ENCODE measurements at regions not wholly inside any gene's neighbourhood (a gene's known extent, or its start where the extent isn't known, plus 50 kb on each side); places are given as distances from the start of the nearest gene placed in this dataset.
"Not testable (repeated sequence)": the region's sequence is repeated elsewhere in the genome, so short reads cannot be mapped to it uniquely, and the experiment has no call there.

GRCh38 chr14:43795600-43796228 lies 711.4 kb downstream of the FSCB start:
- DNase-seq, result no peak

GRCh38 chr14:43793579-43793978 lies 713.5 kb downstream of the FSCB start:
- no peak for DNase-seq

- DNase-seq, result no peak
Observed at GRCh38 chr14:43792980-43793379, 714.1 kb downstream of the FSCB start.

GRCh38 chr14:43790681-43791080 lies 716.4 kb downstream of the FSCB start:
- DNase-seq, result no peak

- DNase-seq, result no peak
Observed at GRCh38 chr14:43789458-43789857, 717.6 kb downstream of the FSCB start.

- DNase-seq, result no peak
Observed at GRCh38 chr14:43786066-43786762, 720.9 kb downstream of the FSCB start.

GRCh38 chr14:43784432-43784831 lies 722.7 kb downstream of the FSCB start:
- DNase-seq, result not testable (repeated sequence)

- DNase-seq, result no peak
Observed at GRCh38 chr14:43778937-43779639, 728.0 kb downstream of the FSCB start.

GRCh38 chr14:43778570-43778936 lies 728.5 kb downstream of the FSCB start:
- no peak for DNase-seq

- DNase-seq, result no peak
Observed at GRCh38 chr14:43765474-43765873, 741.6 kb downstream of the FSCB start.

- DNase-seq, result no peak
Observed at GRCh38 chr14:43764433-43764832, 742.6 kb downstream of the FSCB start.

- no peak for DNase-seq
Observed at GRCh38 chr14:43755707-43756106, 751.4 kb downstream of the FSCB start.

- no peak for DNase-seq
Observed at GRCh38 chr14:43754838-43755237, 752.2 kb downstream of the FSCB start.

- DNase-seq, result no peak
Observed at GRCh38 chr14:43745746-43746145, 761.3 kb downstream of the FSCB start.

GRCh38 chr14:43735932-43736331 lies 771.2 kb downstream of the FSCB start:
- DNase-seq, result no peak

- DNase-seq, result no peak
Observed at GRCh38 chr14:43729143-43729542, 777.9 kb downstream of the FSCB start.

GRCh38 chr14:43706900-43707299 lies 800.2 kb downstream of the FSCB start:
- DNase-seq, result no peak

- not testable (repeated sequence) for DNase-seq
Observed at GRCh38 chr14:43698561-43699284, 808.4 kb downstream of the FSCB start.

GRCh38 chr14:43697003-43697402 lies 810.1 kb downstream of the FSCB start:
- no peak for DNase-seq

- no peak for DNase-seq
Observed at GRCh38 chr14:43692706-43693105, 814.4 kb downstream of the FSCB start.

- no peak for DNase-seq
Observed at GRCh38 chr14:43687921-43688320, 819.2 kb downstream of the FSCB start.

- no peak for DNase-seq
Observed at GRCh38 chr14:43677581-43677980, 829.5 kb downstream of the FSCB start.

GRCh38 chr14:43674273-43674672 lies 832.8 kb downstream of the FSCB start:
- DNase-seq, result no peak
